IMR-90 (cell line): ENCODE measurements at regions not wholly inside any gene's neighbourhood (a gene's known extent, or its start where the extent isn't known, plus 50 kb on each side); places are given as distances from the start of the nearest gene placed in this dataset.

Experiments used
- ATAC-seq: fragments of 200-7000 bp; cut with Tn5 transposase; 2 replicates; pipeline ENCODE4 v1.9.1; 2020; ENCODE audit warnings: low read depth, mild to moderate bottlenecking, moderate library complexity
- BruUV-seq: library from RNA; stranded (reverse); fragments of 400-500 nt; replicated peaks from 2 replicates; lab custom pipeline; 2021; lab: Mats Ljungman, UMichigan
- CTCF ChIA-PET: fragments of 300-600 bp; formaldehyde crosslinking; extraction: SDS; loops from one replicate; lab custom pipeline; 2021; ENCODE audit warnings: antibody characterized with exemption; lab: Yijun Ruan, JAX
- POLR2A ChIA-PET: fragments of 300-600 bp; sonication (Branson Sonifier 250); formaldehyde crosslinking; loops from one replicate; lab custom pipeline; 2022; ENCODE audit warnings: antibody characterized with exemption; ENCODE audit not compliant: unreplicated experiment; lab: Charles Lee
- DNase-seq: peaks from one replicate; pipeline ENCODE4 v3.0.0; 2013
- H2AFZ ChIP-seq: replicated peaks from 2 replicates; pipeline ENCODE3; 2013; ENCODE audit warnings: low read length, mild to moderate bottlenecking; ENCODE audit not compliant: poor library complexity
- H2AK5ac ChIP-seq: 2 replicates; pipeline ENCODE4 v1.6.1; 2013; ENCODE audit warnings: low read depth, low read length, inconsistent platforms
- H2AK9ac ChIP-seq: replicated peaks from 2 replicates; pipeline ENCODE3; 2013; ENCODE audit warnings: mild to moderate bottlenecking, low read depth, low read length, moderate library complexity; ENCODE audit not compliant: poor library complexity
- H2BK120ac ChIP-seq: 2 replicates; pipeline ENCODE4 v1.6.1; 2013; ENCODE audit warnings: low read depth, low read length, inconsistent platforms
- H2BK15ac ChIP-seq: 3 replicates; pipeline ENCODE4 v1.6.1; 2013; ENCODE audit warnings: low read depth, low read length, inconsistent platforms
- H2BK20ac ChIP-seq: 2 replicates; pipeline ENCODE4 v1.6.1; 2013; ENCODE audit warnings: low read depth, mild to moderate bottlenecking, inconsistent platforms, low read length, moderate library complexity
- H2BK5ac ChIP-seq: 2 replicates; pipeline ENCODE4 v1.6.1; 2013; ENCODE audit warnings: mild to moderate bottlenecking, low read depth, low read length, inconsistent platforms; ENCODE audit not compliant: poor library complexity, severe bottlenecking
- H3K14ac ChIP-seq: replicated peaks from 2 replicates; pipeline ENCODE4 v1.6.1; 2013; ENCODE audit warnings: low read depth, low read length, inconsistent platforms
- H3K18ac ChIP-seq: 2 replicates; pipeline ENCODE4 v1.6.1; 2013; ENCODE audit warnings: low read depth, low read length, control low read depth
- H3K23ac ChIP-seq: 2 replicates; pipeline ENCODE4 v1.6.1; 2013; ENCODE audit warnings: low read depth, low read length, inconsistent platforms
- H3K27ac ChIP-seq: 2 replicates; pipeline ENCODE4 v1.5.1; 2013; ENCODE audit warnings: mild to moderate bottlenecking, control low read depth, low read length; ENCODE audit not compliant: insufficient read depth
- H3K27me3 ChIP-seq: 2 replicates; pipeline ENCODE4 v1.6.1; 2013; ENCODE audit warnings: low read length; ENCODE audit not compliant: control insufficient read depth, insufficient read depth
- H3K36me3 ChIP-seq: 2 replicates; pipeline ENCODE4 v1.6.1; 2013; ENCODE audit warnings: low read length, mixed read lengths; ENCODE audit not compliant: control insufficient read depth, insufficient read depth
- H3K4ac ChIP-seq: 2 replicates; pipeline ENCODE4 v1.6.1; 2013; ENCODE audit warnings: low read depth, low read length, inconsistent platforms
- H3K4me1 ChIP-seq: 2 replicates; pipeline ENCODE4 v1.6.1; 2013; ENCODE audit warnings: low read length, mixed read lengths; ENCODE audit not compliant: control insufficient read depth, insufficient read depth
- H3K4me2 ChIP-seq: 2 replicates; pipeline ENCODE4 v1.6.1; 2013; ENCODE audit warnings: low read depth, mild to moderate bottlenecking, control low read depth, low read length, moderate library complexity
- H3K4me3 ChIP-seq: 2 replicates; pipeline ENCODE4 v1.5.1; 2013; ENCODE audit warnings: low read depth, mild to moderate bottlenecking, control low read depth, low read length, moderate library complexity; ENCODE audit not compliant: insufficient read depth
- H3K56ac ChIP-seq: 2 replicates; pipeline ENCODE4 v1.6.1; 2013; ENCODE audit warnings: low read length, inconsistent platforms; ENCODE audit not compliant: insufficient read depth; ENCODE audit errors: extremely low read depth
- H3K79me1 ChIP-seq, 2 experiments: 2 replicates each; pipeline ENCODE4 v1.6.1; 2013; ENCODE audit warnings: low read length in 2 of 2, inconsistent platforms in 1 of 2, low read depth in 1 of 2
- H3K9ac ChIP-seq: 2 replicates; pipeline ENCODE4 v1.6.1; 2013; ENCODE audit warnings: low read depth, low read length, control low read depth
- H3K9me1 ChIP-seq: 2 replicates; pipeline ENCODE4 v1.6.1; 2013; ENCODE audit warnings: low read length, inconsistent platforms; ENCODE audit not compliant: insufficient read depth
- H3K9me3 ChIP-seq: 2 replicates; pipeline ENCODE4 v1.6.1; 2013; ENCODE audit warnings: low read length; ENCODE audit not compliant: control insufficient read depth, insufficient read depth
- H4K20me1 ChIP-seq: 2 replicates; pipeline ENCODE4 v1.6.1; 2013; ENCODE audit warnings: low read length, inconsistent platforms; ENCODE audit not compliant: insufficient read depth
- H4K5ac ChIP-seq: 2 replicates; pipeline ENCODE4 v1.6.1; 2013; ENCODE audit warnings: mild to moderate bottlenecking, low read depth, low read length, control low read depth
- H4K8ac ChIP-seq, 2 experiments: 2 replicates each; pipeline ENCODE4 v1.6.1; 2013; ENCODE audit warnings: low read depth in 2 of 2, low read length in 2 of 2, control low read depth in 1 of 2, inconsistent platforms in 1 of 2
- H4K91ac ChIP-seq: 2 replicates; pipeline ENCODE4 v1.6.1; 2013; ENCODE audit warnings: low read depth, low read length, inconsistent platforms; ENCODE audit not compliant: insufficient read depth
- dilution Hi-C: fragments of 300-500 bp; cut with HindIII; formaldehyde crosslinking; loops from one replicate; pipeline ENCODE4 v1.14.3; 2018; ENCODE audit warnings: low sequenced_read_pairs; ENCODE audit not compliant: unreplicated experiment
- in situ Hi-C: fragments of 300-500 bp; cut with MboI; formaldehyde crosslinking; loops from 3 replicates; pipeline ENCODE4 v1.14.3; 2019; ENCODE audit warnings: low sequenced_read_pairs, inconsistent platforms, mixed read lengths
- intact Hi-C: fragments of 100-400 bp; cut with micrococcal nuclease; formaldehyde crosslinking; loops from 2 replicates; pipeline ENCODE4 v1.10.0; 2022
- TF ChIP-seq, protein P1 (sequence below): conservative IDR thresholded peaks from 2 replicates; pipeline ENCODE4 v1.5.1; 2012; ENCODE audit warnings: mild to moderate bottlenecking, low read depth, low read length, improper control_type of control experiment
- TF ChIP-seq, protein P2 (sequence below): fragments of 150-350 bp; IDR thresholded peaks from 2 replicates; pipeline ENCODE4 v1.6.1; 2017; ENCODE audit warnings: mild to moderate bottlenecking, antibody characterized with exemption, low read length, low read depth

- CTCF ChIA-PET = no interaction called here
Observed at GRCh38 chr15:67935244-67935643, 95.4 kb upstream of the RNU6-1 start.

More at GRCh38 chr15:67935244-67935643, 95.4 kb upstream of the RNU6-1 start:
- TF ChIP-seq, protein P1, sequence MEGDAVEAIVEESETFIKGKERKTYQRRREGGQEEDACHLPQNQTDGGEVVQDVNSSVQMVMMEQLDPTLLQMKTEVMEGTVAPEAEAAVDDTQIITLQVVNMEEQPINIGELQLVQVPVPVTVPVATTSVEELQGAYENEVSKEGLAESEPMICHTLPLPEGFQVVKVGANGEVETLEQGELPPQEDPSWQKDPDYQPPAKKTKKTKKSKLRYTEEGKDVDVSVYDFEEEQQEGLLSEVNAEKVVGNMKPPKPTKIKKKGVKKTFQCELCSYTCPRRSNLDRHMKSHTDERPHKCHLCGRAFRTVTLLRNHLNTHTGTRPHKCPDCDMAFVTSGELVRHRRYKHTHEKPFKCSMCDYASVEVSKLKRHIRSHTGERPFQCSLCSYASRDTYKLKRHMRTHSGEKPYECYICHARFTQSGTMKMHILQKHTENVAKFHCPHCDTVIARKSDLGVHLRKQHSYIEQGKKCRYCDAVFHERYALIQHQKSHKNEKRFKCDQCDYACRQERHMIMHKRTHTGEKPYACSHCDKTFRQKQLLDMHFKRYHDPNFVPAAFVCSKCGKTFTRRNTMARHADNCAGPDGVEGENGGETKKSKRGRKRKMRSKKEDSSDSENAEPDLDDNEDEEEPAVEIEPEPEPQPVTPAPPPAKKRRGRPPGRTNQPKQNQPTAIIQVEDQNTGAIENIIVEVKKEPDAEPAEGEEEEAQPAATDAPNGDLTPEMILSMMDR = no peak
- TF ChIP-seq, protein P2, sequence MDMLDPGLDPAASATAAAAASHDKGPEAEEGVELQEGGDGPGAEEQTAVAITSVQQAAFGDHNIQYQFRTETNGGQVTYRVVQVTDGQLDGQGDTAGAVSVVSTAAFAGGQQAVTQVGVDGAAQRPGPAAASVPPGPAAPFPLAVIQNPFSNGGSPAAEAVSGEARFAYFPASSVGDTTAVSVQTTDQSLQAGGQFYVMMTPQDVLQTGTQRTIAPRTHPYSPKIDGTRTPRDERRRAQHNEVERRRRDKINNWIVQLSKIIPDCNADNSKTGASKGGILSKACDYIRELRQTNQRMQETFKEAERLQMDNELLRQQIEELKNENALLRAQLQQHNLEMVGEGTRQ = no peak
- H2AK5ac ChIP-seq = no peak overlapping the region
- H2BK20ac ChIP-seq = no peak overlapping the region
- no peak overlapping the region for H4K5ac ChIP-seq
- H3K27me3 ChIP-seq = peaks cover 14% of the 10 kb centered on the region
- no peak overlapping the region for H4K91ac ChIP-seq
- H4K8ac ChIP-seq = no peak overlapping the region
- dilution Hi-C loops = no loop called here
- no peak overlapping the region for H2AK9ac ChIP-seq
- no peak overlapping the region for H3K14ac ChIP-seq
- H3K23ac ChIP-seq = no peak overlapping the region
- H3K27ac ChIP-seq = no peak overlapping the region
- no TSS peak for BruUV-seq
- H3K56ac ChIP-seq = no peak overlapping the region
- no peak overlapping the region for H3K4ac ChIP-seq
- no peaks in the 10 kb centered on the region for H4K20me1 ChIP-seq
- H3K79me1 ChIP-seq = no peaks in the 10 kb centered on the region
- intact Hi-C loops = no loop called here
- H3K36me3 ChIP-seq = no peaks in the 10 kb centered on the region
- H2BK5ac ChIP-seq = no peak overlapping the region
- DNase-seq (no peak), ATAC-seq (no peak)
- no peak overlapping the region for H3K4me2 ChIP-seq
- no peak overlapping the region for H3K18ac ChIP-seq
- POLR2A ChIA-PET = no interaction called here
- no peaks in the 10 kb centered on the region for H3K9me3 ChIP-seq
- no peak overlapping the region for H2BK15ac ChIP-seq
- no peak overlapping the region for H3K4me3 ChIP-seq
- H3K9me1 ChIP-seq = no peaks in the 10 kb centered on the region
- no peak overlapping the region for H2AFZ ChIP-seq
- in situ Hi-C loops = no loop called here
- H3K4me1 ChIP-seq = no peaks in the 10 kb centered on the region
- H3K9ac ChIP-seq = no peak overlapping the region
- H2BK120ac ChIP-seq = no peak overlapping the region
